HG03060 (cell line): ENCODE measurements at regions not wholly inside any gene's neighbourhood (a gene's known extent, or its start where the extent isn't known, plus 50 kb on each side); places are given as distances from the start of the nearest gene placed in this dataset.

ENCODE experiments used
- ATAC-seq: cut with Tn5 transposase; IDR thresholded peaks from one replicate; pipeline ENCODE4 v1.9.1; 2021; ENCODE audit warnings: low read depth, moderate number of reproducible peaks; ENCODE audit not compliant: unreplicated experiment

DNA sequence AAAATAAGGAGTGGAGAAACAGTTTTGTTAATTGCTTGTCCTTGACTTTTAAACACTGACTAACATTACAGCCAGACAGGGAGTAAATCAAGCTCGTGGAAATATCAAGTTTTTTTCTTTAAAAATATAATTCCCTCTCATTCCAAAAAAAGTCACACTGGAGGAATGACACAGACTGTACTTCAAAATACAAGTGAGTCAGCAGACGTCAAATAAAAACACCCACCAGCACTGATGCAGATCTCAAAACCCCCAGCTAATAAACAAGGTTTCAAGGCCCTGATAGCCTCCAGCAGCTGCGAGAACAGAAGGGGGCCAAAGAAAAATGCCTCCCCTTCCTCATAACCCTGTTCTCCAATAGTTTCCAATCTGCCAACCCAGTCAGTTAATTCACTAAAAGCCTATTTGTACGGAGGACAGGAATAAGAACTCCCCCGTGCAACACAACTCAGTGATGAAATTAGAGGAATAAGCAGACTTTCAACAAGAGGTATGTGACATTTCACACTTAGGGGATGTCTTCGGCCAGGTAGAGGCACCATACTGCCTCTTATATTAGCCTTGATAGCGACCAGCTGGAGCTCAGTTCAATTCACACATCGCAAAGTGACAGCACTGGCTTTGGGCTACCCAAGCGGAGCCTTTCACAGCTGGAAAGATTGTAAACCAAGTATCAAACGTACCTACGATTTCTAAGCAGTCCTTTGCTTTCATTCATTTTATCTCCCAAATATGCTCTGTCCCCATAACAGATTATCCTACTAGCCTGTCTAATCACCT lies 561.0 kb upstream of the KLF12 start:
- ATAC-seq, result no peak

DNA sequence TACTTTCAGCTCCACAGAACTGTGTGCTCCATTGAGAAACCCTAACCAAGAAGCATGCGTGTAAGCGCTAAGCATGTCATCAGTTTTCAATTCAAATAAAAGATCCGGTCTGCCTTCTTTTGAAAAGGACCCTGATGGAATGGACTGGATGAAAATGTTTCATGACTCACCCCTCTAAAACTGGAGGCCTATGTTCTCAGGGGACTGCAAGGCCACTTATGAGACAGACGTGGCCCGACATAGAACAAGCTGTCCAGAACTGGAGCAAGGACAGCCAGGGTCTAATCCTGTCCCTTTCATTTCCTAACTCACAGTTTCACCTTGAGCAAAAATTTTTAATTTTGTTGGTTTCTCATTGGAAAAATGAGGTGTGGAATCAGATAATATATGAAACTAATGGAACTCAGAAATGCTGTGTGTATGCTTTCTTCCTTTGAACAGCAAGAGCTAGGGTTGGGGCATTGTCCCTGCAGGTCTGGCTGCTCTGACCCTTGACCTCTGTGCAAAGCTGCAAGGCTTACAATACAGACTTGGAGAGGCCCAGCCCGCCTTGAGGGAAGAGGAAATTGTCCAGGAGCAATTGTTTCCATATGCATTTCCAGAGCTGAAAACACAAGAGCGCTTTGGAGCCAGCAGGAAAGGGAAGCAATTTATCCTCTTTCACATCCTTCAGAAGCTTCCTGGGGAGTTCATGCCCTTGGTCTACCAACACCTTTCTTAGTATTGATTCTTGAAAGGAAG lies 553.4 kb upstream of the KLF12 start:
- no peak for ATAC-seq

- ATAC-seq, result no peak
Measured at GRCh38 chr13:74683411-74683810, 549.2 kb upstream of the KLF12 start.

- no peak for ATAC-seq
Measured at GRCh38 chr13:74682746-74683145, 548.5 kb upstream of the KLF12 start.

DNA sequence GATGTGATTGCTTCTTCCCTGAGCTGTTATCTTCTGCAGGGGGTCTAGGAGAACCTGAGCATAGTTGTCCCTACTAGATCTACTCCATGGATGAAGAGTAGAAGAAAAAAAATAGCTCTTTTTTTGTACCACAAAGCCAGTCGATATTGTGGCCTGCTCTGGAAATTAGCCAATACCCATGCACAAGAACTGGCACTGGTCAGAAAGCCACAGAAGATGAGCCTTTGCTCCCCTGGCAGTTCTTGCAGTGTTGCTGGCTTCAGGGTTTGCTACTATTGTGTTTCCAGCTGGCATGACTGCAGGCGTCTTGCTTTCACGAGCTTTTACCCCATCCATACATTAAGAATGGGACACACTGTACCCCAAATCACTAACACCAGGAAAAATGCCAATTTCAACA lies 547.7 kb upstream of the KLF12 start:
- no peak for ATAC-seq

GRCh38 chr13:74678308-74678965 lies 544.2 kb upstream of the KLF12 start:
- ATAC-seq, result no peak

DNA sequence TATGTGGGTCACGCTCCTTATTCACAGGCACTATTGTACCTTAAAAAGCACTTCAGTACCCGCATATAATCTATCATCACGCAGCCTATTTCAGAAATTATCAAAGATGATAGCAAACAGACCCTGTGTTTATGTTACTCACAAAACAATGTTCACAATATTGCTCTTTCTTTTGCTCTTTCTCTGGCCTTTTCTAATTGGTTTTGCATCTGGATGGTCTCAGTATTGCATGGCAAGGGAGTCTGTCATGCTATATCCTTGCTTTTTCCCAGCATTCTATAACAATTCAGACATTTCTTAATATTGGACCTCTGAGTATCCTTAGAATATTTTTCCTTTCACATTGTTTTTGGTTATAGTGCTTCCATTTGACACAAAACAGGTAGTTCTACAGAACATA lies 541.8 kb upstream of the KLF12 start:
- no peak for ATAC-seq

- no peak for ATAC-seq
Measured at GRCh38 chr13:74675182-74675581, 541.0 kb upstream of the KLF12 start.

DNA sequence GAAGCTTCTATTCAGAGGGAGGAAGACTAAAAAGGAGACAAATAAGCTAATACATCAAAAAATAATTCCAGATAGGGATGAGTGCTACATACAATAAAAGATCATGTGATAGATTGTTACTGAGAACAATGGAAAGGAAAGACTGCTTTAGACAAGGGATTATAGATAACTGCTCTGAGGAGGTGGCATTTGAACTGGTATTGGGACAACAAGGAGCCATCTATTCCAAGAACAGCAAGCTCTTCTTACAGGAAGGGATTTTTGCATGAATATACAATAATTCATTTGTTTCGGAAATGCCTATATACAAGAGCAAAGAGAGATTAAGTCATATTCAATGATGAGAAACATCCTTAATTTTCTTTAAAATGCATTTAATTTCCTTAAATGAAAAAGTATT lies 540.5 kb upstream of the KLF12 start:
- ATAC-seq, result no peak

- ATAC-seq, result no peak
Measured at GRCh38 chr13:74669149-74669548, 534.9 kb upstream of the KLF12 start.

DNA sequence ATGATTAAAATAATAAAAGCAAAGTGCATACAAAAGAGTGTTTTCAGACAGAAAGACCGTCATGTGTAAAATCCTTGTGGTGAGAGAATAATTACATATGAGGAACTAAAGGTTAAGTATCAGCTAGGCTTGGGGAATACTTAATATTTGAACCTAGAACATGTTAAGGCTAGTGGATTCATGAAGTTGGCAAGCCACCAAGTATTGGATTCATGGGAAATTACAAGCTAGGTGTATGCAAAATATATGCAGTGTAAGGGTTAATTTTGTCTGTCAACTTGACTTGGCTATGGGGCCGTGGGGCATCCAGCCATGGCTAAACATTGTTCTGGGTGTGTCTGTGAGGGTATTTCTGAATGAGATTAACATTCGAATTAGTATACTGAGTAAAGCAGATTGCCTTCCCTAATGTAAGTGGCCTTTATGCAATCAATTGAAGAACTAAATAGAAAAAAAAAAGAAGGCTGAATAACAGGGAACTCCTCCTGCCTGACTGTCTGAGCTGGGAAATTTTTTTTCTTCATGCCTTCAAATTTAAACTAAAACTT lies 533.5 kb upstream of the KLF12 start:
- no peak for ATAC-seq

DNA sequence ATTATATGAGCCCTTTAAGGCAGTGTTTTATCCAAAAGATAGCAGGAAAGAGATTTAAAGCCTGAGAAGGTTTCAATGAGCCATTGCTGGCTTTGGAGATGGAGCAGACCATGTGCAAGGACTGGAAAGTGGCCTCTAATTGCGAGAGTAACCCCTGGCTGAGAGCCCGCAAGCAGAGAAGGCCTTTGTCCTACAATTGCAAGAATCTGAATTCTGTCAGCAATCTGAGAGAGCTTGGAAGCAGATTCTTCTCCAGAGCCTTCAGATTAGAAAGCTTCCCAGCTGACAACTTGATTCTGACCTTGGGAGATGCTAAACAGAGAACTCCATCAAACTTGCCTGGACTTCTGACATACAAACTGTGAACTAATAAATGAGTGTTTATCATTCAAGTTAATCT lies 528.7 kb upstream of the KLF12 start:
- ATAC-seq, result no peak

GRCh38 chr13:74661851-74662250 lies 527.6 kb upstream of the KLF12 start:
- ATAC-seq, result no peak

DNA sequence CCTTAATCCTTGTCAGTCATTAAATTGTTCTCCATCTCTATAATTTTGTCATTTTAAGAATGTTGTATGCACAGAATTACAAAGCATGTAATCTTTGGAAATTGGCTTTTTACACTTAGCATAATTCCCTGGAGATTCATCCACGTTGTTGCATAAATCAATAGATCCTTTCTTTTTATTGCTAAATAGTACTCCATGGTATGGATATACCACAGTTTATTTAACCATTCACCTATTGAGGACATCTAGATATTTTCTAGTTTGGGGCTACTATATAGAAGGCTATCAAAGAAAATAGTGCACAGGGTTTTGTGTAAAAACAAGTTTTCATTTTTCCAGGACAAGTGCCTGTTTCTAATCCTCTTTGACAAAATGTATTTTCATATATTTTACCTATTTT lies 523.6 kb upstream of the KLF12 start:
- ATAC-seq, result no peak

- ATAC-seq, result no peak
Measured at GRCh38 chr13:74651121-74651520, 516.9 kb upstream of the KLF12 start.

- ATAC-seq, result no peak
Measured at GRCh38 chr13:74647991-74648390, 513.8 kb upstream of the KLF12 start.

DNA sequence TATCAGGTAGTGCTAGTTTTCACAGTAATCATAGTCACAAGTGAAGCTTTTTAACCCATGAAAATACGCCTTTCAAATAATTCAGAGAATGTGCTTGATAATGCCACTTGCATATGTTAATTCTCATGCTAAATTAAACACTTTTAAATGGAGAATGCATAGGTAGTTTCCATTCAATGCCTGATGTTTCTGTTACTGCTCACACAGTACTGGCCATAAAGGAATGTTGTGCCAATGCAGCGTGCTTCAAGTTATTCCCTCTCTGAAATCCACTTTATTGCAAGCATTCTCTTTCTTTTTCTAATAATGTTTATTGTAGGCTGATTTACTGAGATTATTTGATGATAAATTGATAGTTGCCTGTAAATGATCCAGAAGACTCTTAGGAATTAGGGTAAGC lies 513.0 kb upstream of the KLF12 start:
- no peak for ATAC-seq

DNA sequence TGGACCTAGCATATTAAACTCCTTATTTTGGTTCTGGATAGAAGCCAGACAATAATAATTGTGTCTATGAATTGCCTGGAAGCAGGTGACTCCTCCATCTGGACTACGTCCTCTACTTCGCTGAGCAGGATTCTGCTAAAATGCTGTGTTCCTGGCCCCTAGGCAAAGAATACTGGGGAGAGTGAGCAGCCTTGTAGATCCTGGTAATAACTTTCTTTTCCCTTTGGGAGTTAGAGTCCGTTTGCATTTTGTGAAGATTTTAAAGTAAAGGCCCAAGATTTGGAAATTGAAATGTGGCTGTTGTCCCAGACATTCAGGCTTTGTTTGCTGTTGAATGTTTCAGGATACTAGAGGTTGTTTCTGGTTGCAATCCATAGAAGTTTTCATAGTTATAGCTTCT lies 511.9 kb upstream of the KLF12 start:
- no peak for ATAC-seq

DNA sequence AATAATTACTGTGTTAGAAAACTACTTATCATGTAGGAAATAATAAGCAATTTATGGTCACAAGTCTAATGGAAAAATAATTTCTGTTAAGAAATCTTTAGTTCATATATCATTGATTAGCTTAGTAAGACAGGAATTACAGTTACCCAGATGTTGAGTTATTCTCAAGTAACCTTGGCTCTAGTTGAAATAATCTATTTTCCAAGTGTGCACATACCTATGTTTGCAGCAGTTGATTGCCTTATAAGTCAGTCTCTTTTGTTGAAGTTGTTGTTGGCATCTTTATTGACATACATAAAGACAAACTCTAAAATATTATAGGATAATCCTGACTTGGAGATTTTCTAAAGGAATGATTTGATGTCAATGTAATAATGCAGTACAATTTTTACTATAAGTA lies 511.4 kb upstream of the KLF12 start:
- no peak for ATAC-seq

DNA sequence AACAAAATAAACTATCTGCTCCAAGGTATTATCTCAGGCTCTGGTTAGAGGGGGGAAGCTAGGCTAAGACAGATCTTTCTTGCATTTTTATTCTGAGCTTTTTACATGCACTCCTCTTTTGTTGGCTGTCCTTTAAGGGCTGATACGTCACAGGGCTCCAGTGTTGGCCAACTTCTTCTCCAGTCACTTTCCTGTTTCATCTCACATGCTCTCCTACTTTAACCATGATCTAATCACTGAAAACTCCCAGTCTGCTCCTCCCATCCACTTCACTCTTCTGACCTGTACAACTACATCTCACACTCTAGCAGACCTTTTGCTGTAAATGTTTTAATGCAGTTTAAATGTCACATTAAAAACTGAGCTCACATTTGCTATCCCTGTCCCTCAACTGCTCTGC lies 510.0 kb upstream of the KLF12 start:
- no peak for ATAC-seq

DNA sequence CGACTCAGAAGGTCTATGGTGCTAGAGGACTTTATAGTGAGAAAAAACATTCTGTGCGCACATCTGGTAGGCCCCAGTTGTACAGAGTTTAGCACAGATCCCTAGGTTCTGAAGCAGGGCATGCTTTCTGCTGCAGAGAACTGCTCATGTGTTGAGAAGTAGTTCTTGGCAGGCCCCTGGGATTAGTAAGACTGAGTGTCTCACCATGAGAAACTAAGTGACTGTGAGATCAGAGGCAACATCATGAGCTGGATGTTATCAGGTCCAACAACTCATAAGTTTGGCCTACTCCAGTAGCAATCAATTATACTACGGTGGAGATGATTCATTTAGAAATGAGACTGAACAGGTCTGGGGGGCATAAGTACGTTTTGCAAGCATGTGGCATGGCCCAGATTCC lies 507.4 kb upstream of the KLF12 start:
- ATAC-seq, result no peak
